IMR-90 (cell line): ENCODE measurements at regions not wholly inside any gene's neighbourhood (a gene's known extent, or its start where the extent isn't known, plus 50 kb on each side); places are given as distances from the start of the nearest gene placed in this dataset.
A peak's percentile ranks its signal among the peaks of the same experiment; 100 is the strongest.

Experiments used
- ATAC-seq: fragments of 200-7000 bp; cut with Tn5 transposase; 2 replicates; pipeline ENCODE4 v1.9.1; 2020; ENCODE audit warnings: low read depth, mild to moderate bottlenecking, moderate library complexity
- BruUV-seq: library from RNA; stranded (reverse); fragments of 400-500 nt; replicated peaks from 2 replicates; lab custom pipeline; 2021; lab: Mats Ljungman, UMichigan
- CTCF ChIA-PET: fragments of 300-600 bp; formaldehyde crosslinking; extraction: SDS; loops from one replicate; lab custom pipeline; 2021; ENCODE audit warnings: antibody characterized with exemption; lab: Yijun Ruan, JAX
- POLR2A ChIA-PET: fragments of 300-600 bp; sonication (Branson Sonifier 250); formaldehyde crosslinking; loops from one replicate; lab custom pipeline; 2022; ENCODE audit warnings: antibody characterized with exemption; ENCODE audit not compliant: unreplicated experiment; lab: Charles Lee
- DNase-seq: peaks from one replicate; pipeline ENCODE4 v3.0.0; 2013
- H2AFZ ChIP-seq: replicated peaks from 2 replicates; pipeline ENCODE3; 2013; ENCODE audit warnings: low read length, mild to moderate bottlenecking; ENCODE audit not compliant: poor library complexity
- H2AK5ac ChIP-seq: 2 replicates; pipeline ENCODE4 v1.6.1; 2013; ENCODE audit warnings: low read depth, low read length, inconsistent platforms
- H2AK9ac ChIP-seq: replicated peaks from 2 replicates; pipeline ENCODE3; 2013; ENCODE audit warnings: mild to moderate bottlenecking, low read depth, low read length, moderate library complexity; ENCODE audit not compliant: poor library complexity
- H2BK120ac ChIP-seq: 2 replicates; pipeline ENCODE4 v1.6.1; 2013; ENCODE audit warnings: low read depth, low read length, inconsistent platforms
- H2BK15ac ChIP-seq: 3 replicates; pipeline ENCODE4 v1.6.1; 2013; ENCODE audit warnings: low read depth, low read length, inconsistent platforms
- H2BK20ac ChIP-seq: 2 replicates; pipeline ENCODE4 v1.6.1; 2013; ENCODE audit warnings: low read depth, mild to moderate bottlenecking, inconsistent platforms, low read length, moderate library complexity
- H2BK5ac ChIP-seq: 2 replicates; pipeline ENCODE4 v1.6.1; 2013; ENCODE audit warnings: mild to moderate bottlenecking, low read depth, low read length, inconsistent platforms; ENCODE audit not compliant: poor library complexity, severe bottlenecking
- H3K14ac ChIP-seq: replicated peaks from 2 replicates; pipeline ENCODE4 v1.6.1; 2013; ENCODE audit warnings: low read depth, low read length, inconsistent platforms
- H3K18ac ChIP-seq: 2 replicates; pipeline ENCODE4 v1.6.1; 2013; ENCODE audit warnings: low read depth, low read length, control low read depth
- H3K23ac ChIP-seq: 2 replicates; pipeline ENCODE4 v1.6.1; 2013; ENCODE audit warnings: low read depth, low read length, inconsistent platforms
- H3K27ac ChIP-seq: 2 replicates; pipeline ENCODE4 v1.5.1; 2013; ENCODE audit warnings: mild to moderate bottlenecking, control low read depth, low read length; ENCODE audit not compliant: insufficient read depth
- H3K27me3 ChIP-seq: 2 replicates; pipeline ENCODE4 v1.6.1; 2013; ENCODE audit warnings: low read length; ENCODE audit not compliant: control insufficient read depth, insufficient read depth
- H3K36me3 ChIP-seq: 2 replicates; pipeline ENCODE4 v1.6.1; 2013; ENCODE audit warnings: low read length, mixed read lengths; ENCODE audit not compliant: control insufficient read depth, insufficient read depth
- H3K4ac ChIP-seq: 2 replicates; pipeline ENCODE4 v1.6.1; 2013; ENCODE audit warnings: low read depth, low read length, inconsistent platforms
- H3K4me1 ChIP-seq: 2 replicates; pipeline ENCODE4 v1.6.1; 2013; ENCODE audit warnings: low read length, mixed read lengths; ENCODE audit not compliant: control insufficient read depth, insufficient read depth
- H3K4me2 ChIP-seq: 2 replicates; pipeline ENCODE4 v1.6.1; 2013; ENCODE audit warnings: low read depth, mild to moderate bottlenecking, control low read depth, low read length, moderate library complexity
- H3K4me3 ChIP-seq: 2 replicates; pipeline ENCODE4 v1.5.1; 2013; ENCODE audit warnings: low read depth, mild to moderate bottlenecking, control low read depth, low read length, moderate library complexity; ENCODE audit not compliant: insufficient read depth
- H3K56ac ChIP-seq: 2 replicates; pipeline ENCODE4 v1.6.1; 2013; ENCODE audit warnings: low read length, inconsistent platforms; ENCODE audit not compliant: insufficient read depth; ENCODE audit errors: extremely low read depth
- H3K79me1 ChIP-seq, 2 experiments: 2 replicates each; pipeline ENCODE4 v1.6.1; 2013; ENCODE audit warnings: low read length in 2 of 2, inconsistent platforms in 1 of 2, low read depth in 1 of 2
- H3K9ac ChIP-seq: 2 replicates; pipeline ENCODE4 v1.6.1; 2013; ENCODE audit warnings: low read depth, low read length, control low read depth
- H3K9me1 ChIP-seq: 2 replicates; pipeline ENCODE4 v1.6.1; 2013; ENCODE audit warnings: low read length, inconsistent platforms; ENCODE audit not compliant: insufficient read depth
- H3K9me3 ChIP-seq: 2 replicates; pipeline ENCODE4 v1.6.1; 2013; ENCODE audit warnings: low read length; ENCODE audit not compliant: control insufficient read depth, insufficient read depth
- H4K20me1 ChIP-seq: 2 replicates; pipeline ENCODE4 v1.6.1; 2013; ENCODE audit warnings: low read length, inconsistent platforms; ENCODE audit not compliant: insufficient read depth
- H4K5ac ChIP-seq: 2 replicates; pipeline ENCODE4 v1.6.1; 2013; ENCODE audit warnings: mild to moderate bottlenecking, low read depth, low read length, control low read depth
- H4K8ac ChIP-seq, 2 experiments: 2 replicates each; pipeline ENCODE4 v1.6.1; 2013; ENCODE audit warnings: low read depth in 2 of 2, low read length in 2 of 2, control low read depth in 1 of 2, inconsistent platforms in 1 of 2
- H4K91ac ChIP-seq: 2 replicates; pipeline ENCODE4 v1.6.1; 2013; ENCODE audit warnings: low read depth, low read length, inconsistent platforms; ENCODE audit not compliant: insufficient read depth
- BHLHE40 ChIP-seq: fragments of 150-350 bp; IDR thresholded peaks from 2 replicates; pipeline ENCODE4 v1.6.1; 2016; ENCODE audit warnings: mild to moderate bottlenecking, low read depth, low read length
- CEBPB ChIP-seq: IDR thresholded peaks from 2 replicates; pipeline ENCODE4 v1.6.1; 2012; ENCODE audit warnings: low read depth, low read length, improper control_type of control experiment
- CHD1 ChIP-seq: IDR thresholded peaks from 2 replicates; pipeline ENCODE4 v1.6.1; 2012; ENCODE audit warnings: low read depth, low read length, improper control_type of control experiment
- CTCF ChIP-seq: conservative IDR thresholded peaks from 2 replicates; pipeline ENCODE4 v1.5.1; 2012; ENCODE audit warnings: mild to moderate bottlenecking, low read depth, low read length, improper control_type of control experiment
- ELK1 ChIP-seq: fragments of 150-350 bp; IDR thresholded peaks from 2 replicates; pipeline ENCODE4 v1.6.1; 2016; ENCODE audit warnings: low read depth, mild to moderate bottlenecking, low read length, moderate library complexity, borderline replicate concordance
- FOS ChIP-seq: fragments of 150-350 bp; IDR thresholded peaks from 2 replicates; pipeline ENCODE4 v1.6.1; 2016; ENCODE audit warnings: low read depth, low read length
- MAFK ChIP-seq: IDR thresholded peaks from 2 replicates; pipeline ENCODE4 v1.6.1; 2012; ENCODE audit warnings: low read depth, low read length, improper control_type of control experiment
- MAZ ChIP-seq: IDR thresholded peaks from 2 replicates; pipeline ENCODE4 v1.6.1; 2012; ENCODE audit warnings: low read depth, mild to moderate bottlenecking, low read length, improper control_type of control experiment, moderate library complexity, borderline replicate concordance
- MXI1 ChIP-seq: IDR thresholded peaks from 2 replicates; pipeline ENCODE4 v1.6.1; 2012; ENCODE audit warnings: low read depth, mild to moderate bottlenecking, low read length, moderate library complexity, borderline replicate concordance
- NFE2L2 ChIP-seq: fragments of 150-350 bp; IDR thresholded peaks from 2 replicates; pipeline ENCODE4 v1.6.1; 2016; ENCODE audit warnings: low read depth, mild to moderate bottlenecking, low read length
- POLR2A ChIP-seq: IDR thresholded peaks from 2 replicates; pipeline ENCODE4 v1.6.1; 2012; ENCODE audit warnings: mild to moderate bottlenecking, low read depth, low read length
- RAD21 ChIP-seq: IDR thresholded peaks from 2 replicates; pipeline ENCODE4 v1.6.1; 2012; ENCODE audit warnings: low read length, improper control_type of control experiment
- RCOR1 ChIP-seq: IDR thresholded peaks from 2 replicates; pipeline ENCODE4 v1.6.1; 2012; ENCODE audit warnings: mild to moderate bottlenecking, low read length, improper control_type of control experiment; ENCODE audit not compliant: insufficient replicate concordance
- RFX5 ChIP-seq: IDR thresholded peaks from 2 replicates; pipeline ENCODE4 v1.8.0; 2012; ENCODE audit warnings: low read depth, mild to moderate bottlenecking, low read length, moderate library complexity
- SMC3 ChIP-seq: fragments of 150-350 bp; IDR thresholded peaks from 2 replicates; pipeline ENCODE4 v1.6.1; 2016; ENCODE audit warnings: low read depth, mild to moderate bottlenecking, antibody characterized with exemption, low read length, moderate library complexity
- USF2 ChIP-seq: fragments of 150-350 bp; IDR thresholded peaks from 2 replicates; pipeline ENCODE4 v1.6.1; 2017; ENCODE audit warnings: mild to moderate bottlenecking, antibody characterized with exemption, low read length, low read depth
- WGBS, 2 experiments: methylation state at CpG; one replicate each; pipeline versions ENCODE4 v1.1.5 to v1.1.7; 2013; ENCODE audit warnings: missing lambda C conversion rate in 2 of 2; ENCODE audit not compliant: insufficient read length in 1 of 2; ENCODE audit errors: extremely low coverage in 2 of 2; 5-methylcytosine and 5-hydroxymethylcytosine counted together
- dilution Hi-C: fragments of 300-500 bp; cut with HindIII; formaldehyde crosslinking; loops from one replicate; pipeline ENCODE4 v1.14.3; 2018; ENCODE audit warnings: low sequenced_read_pairs; ENCODE audit not compliant: unreplicated experiment
- in situ Hi-C: fragments of 300-500 bp; cut with MboI; formaldehyde crosslinking; loops from 3 replicates; pipeline ENCODE4 v1.14.3; 2019; ENCODE audit warnings: low sequenced_read_pairs, inconsistent platforms, mixed read lengths
- intact Hi-C: fragments of 100-400 bp; cut with micrococcal nuclease; formaldehyde crosslinking; loops from 2 replicates; pipeline ENCODE4 v1.10.0; 2022

GRCh38 chr2:129735576-129735975, 243.9 kb upstream of the RAB6C start:
- Histone ChIP-seq H3K9me3 (peaks cover 34% of the 10 kb centered on the region), H2AFZ (peak overlapping the region; percentile 14), H3K18ac (no peak overlapping the region), H3K27ac (no peak overlapping the region), H2BK15ac (no peak overlapping the region), H4K20me1 (no peaks in the 10 kb centered on the region; the same call in 1 of the 2 replicates), H4K91ac (no peak overlapping the region), H3K23ac (no peak overlapping the region), H4K5ac (no peak overlapping the region), H3K27me3 (no peaks in the 10 kb centered on the region), H2AK9ac (no peak overlapping the region), H3K56ac (no peak overlapping the region), H3K36me3 (no peaks in the 10 kb centered on the region), H2BK20ac (no peak overlapping the region), H3K4me1 (no peaks in the 10 kb centered on the region), H3K9ac (no peak overlapping the region), H2BK5ac (peak overlapping the region; percentile 13), H3K79me1 (no peaks in the 10 kb centered on the region), H3K9me1 (no peaks in the 10 kb centered on the region), H3K4ac (no peak overlapping the region), H3K4me3 (no peak overlapping the region), H2AK5ac (no peak overlapping the region), H3K14ac (no peak overlapping the region), H3K4me2 (no peak overlapping the region), H2BK120ac (no peak overlapping the region), H4K8ac (no peak overlapping the region)
- dilution Hi-C loops: no loop called here
- intact Hi-C loops: no loop called here
- no TSS peak for BruUV-seq
- WGBS, 2 experiments: 75% methylated on average over 5 of the region's 6 CpGs; no CpG with 5 or more reads in 1 of the 2 experiments
- ATAC-seq (no peak), DNase-seq (no peak)
- no peak for TF ChIP-seq RFX5
- TF ChIP-seq FOS: no peak
- TF ChIP-seq MXI1: no peak
- TF ChIP-seq ELK1: no peak
- TF ChIP-seq POLR2A: no peak
- TF ChIP-seq CTCF: no peak
- TF ChIP-seq CEBPB: no peak
- TF ChIP-seq MAFK: no peak
- no peak for TF ChIP-seq CHD1
- no peak for TF ChIP-seq MAZ
- no peak for TF ChIP-seq NFE2L2
- no peak for TF ChIP-seq USF2
- TF ChIP-seq RCOR1: no peak
- TF ChIP-seq RAD21: no peak
- no peak for TF ChIP-seq BHLHE40
- no peak for TF ChIP-seq SMC3
- in situ Hi-C loops: no loop called here
- CTCF ChIA-PET: no interaction called here
- POLR2A ChIA-PET: no interaction called here
